H9 (cell line): ENCODE measurements at regions not wholly inside any gene's neighbourhood (a gene's known extent, or its start where the extent isn't known, plus 50 kb on each side); places are given as distances from the start of the nearest gene placed in this dataset.

Experiments
- DNase-seq: peaks from one replicate; pipeline ENCODE4 v3.0.0-alpha.2; 2017
- H2AFZ ChIP-seq: one replicate; pipeline ENCODE4 v1.6.1; 2013; ENCODE audit warnings: mild to moderate bottlenecking, low read length, control low read depth, moderate library complexity
- H2AK5ac ChIP-seq: 2 replicates; pipeline ENCODE4 v1.6.1; 2013; ENCODE audit warnings: low read length, control low read depth, mixed read lengths; ENCODE audit not compliant: insufficient read length
- H2BK120ac ChIP-seq: one replicate; pipeline ENCODE4 v1.6.1; 2013; ENCODE audit warnings: low read depth, mild to moderate bottlenecking, low read length, control low read depth, inconsistent platforms; ENCODE audit not compliant: poor library complexity, severe bottlenecking
- H2BK12ac ChIP-seq: 2 replicates; pipeline ENCODE4 v1.6.1; 2013; ENCODE audit warnings: low read length, control low read depth, mixed read lengths, low read depth; ENCODE audit not compliant: insufficient read length
- H2BK15ac ChIP-seq: 2 replicates; pipeline ENCODE4 v1.6.1; 2013; ENCODE audit warnings: low read depth, low read length, control low read depth
- H2BK20ac ChIP-seq: one replicate; pipeline ENCODE4 v1.6.1; 2013; ENCODE audit warnings: low read depth, mild to moderate bottlenecking, low read length, control low read depth, inconsistent platforms; ENCODE audit not compliant: poor library complexity, severe bottlenecking
- H2BK5ac ChIP-seq: 2 replicates; pipeline ENCODE4 v1.6.1; 2013; ENCODE audit warnings: low read length, control low read depth, mixed read lengths; ENCODE audit not compliant: insufficient read length
- H3K14ac ChIP-seq: 2 replicates; pipeline ENCODE4 v1.6.1; 2013; ENCODE audit warnings: low read length, control low read depth; ENCODE audit not compliant: insufficient read depth
- H3K18ac ChIP-seq: 2 replicates; pipeline ENCODE4 v1.6.1; 2013; ENCODE audit warnings: low read depth, mild to moderate bottlenecking, mixed read lengths, low read length, control low read depth; ENCODE audit not compliant: insufficient read length
- H3K23ac ChIP-seq: 2 replicates; pipeline ENCODE4 v1.6.1; 2013; ENCODE audit warnings: low read length, control low read depth, mixed read lengths, low read depth; ENCODE audit not compliant: insufficient read length
- H3K23me2 ChIP-seq: 2 replicates; pipeline ENCODE4 v1.6.1; 2013; ENCODE audit warnings: low read depth, mild to moderate bottlenecking, mixed read lengths, low read length, control low read depth; ENCODE audit not compliant: insufficient read length, poor library complexity, severe bottlenecking
- H3K27ac ChIP-seq: 2 replicates; pipeline ENCODE4 v1.5.1; 2013; ENCODE audit warnings: low read length, control low read depth, mixed read lengths, low read depth; ENCODE audit not compliant: insufficient read length
- H3K27me3 ChIP-seq: 2 replicates; pipeline ENCODE4 v1.6.1; 2013; ENCODE audit warnings: low read length, control low read depth, inconsistent platforms; ENCODE audit not compliant: insufficient read depth
- H3K4ac ChIP-seq: 2 replicates; pipeline ENCODE4 v1.6.1; 2013; ENCODE audit warnings: low read depth, mild to moderate bottlenecking, control low read depth, inconsistent platforms, low read length, moderate library complexity
- H3K4me1 ChIP-seq: 2 replicates; pipeline ENCODE4 v1.6.1; 2013; ENCODE audit warnings: low read length, control low read depth, inconsistent platforms; ENCODE audit not compliant: insufficient read depth
- H3K4me2 ChIP-seq: 2 replicates; pipeline ENCODE4 v1.6.1; 2013; ENCODE audit warnings: low read length, control low read depth, mixed read lengths; ENCODE audit not compliant: insufficient read length, insufficient read depth
- H3K56ac ChIP-seq: 2 replicates; pipeline ENCODE4 v1.6.1; 2013; ENCODE audit warnings: low read depth, mild to moderate bottlenecking, mixed read lengths, low read length, control low read depth; ENCODE audit not compliant: insufficient read length
- H3K79me1 ChIP-seq: 2 replicates; pipeline ENCODE4 v1.6.1; 2013; ENCODE audit warnings: low read depth, mild to moderate bottlenecking, moderate library complexity, low read length, control low read depth, inconsistent platforms; ENCODE audit not compliant: insufficient read depth, poor library complexity, severe bottlenecking
- H3K79me2 ChIP-seq: 2 replicates; pipeline ENCODE4 v1.6.1; 2013; ENCODE audit warnings: low read length, control low read depth, inconsistent platforms; ENCODE audit not compliant: insufficient read depth
- H3K9ac ChIP-seq: 2 replicates; pipeline ENCODE4 v1.6.1; 2013; ENCODE audit warnings: low read length, control low read depth, mixed read lengths; ENCODE audit not compliant: insufficient read length; ENCODE audit errors: extremely low read depth
- H3K9me3 ChIP-seq: one replicate; pipeline ENCODE4 v1.6.1; 2013; ENCODE audit warnings: low read depth, low read length, inconsistent platforms; ENCODE audit not compliant: control insufficient read depth
- H3T11ph ChIP-seq: one replicate; pipeline ENCODE4 v1.6.1; 2013; ENCODE audit warnings: mild to moderate bottlenecking, low read length, control low read depth, inconsistent platforms
- H4K20me1 ChIP-seq: one replicate; pipeline ENCODE4 v1.6.1; 2013; ENCODE audit not compliant: control insufficient read depth, insufficient read length, insufficient read depth
- H4K5ac ChIP-seq: 2 replicates; pipeline ENCODE4 v1.6.1; 2013; ENCODE audit warnings: low read depth, mild to moderate bottlenecking, mixed read lengths, low read length, control low read depth; ENCODE audit not compliant: insufficient read length
- H4K8ac ChIP-seq: replicated peaks from 2 replicates; pipeline ENCODE4 v1.6.1; 2013; ENCODE audit warnings: low read length, control low read depth, mixed read lengths, low read depth; ENCODE audit not compliant: insufficient read length
- H4K91ac ChIP-seq: 2 replicates; pipeline ENCODE4 v1.6.1; 2013; ENCODE audit warnings: low read depth, mild to moderate bottlenecking, moderate library complexity, mixed read lengths, low read length, control low read depth; ENCODE audit not compliant: insufficient read length
- H3K27ac Mint-ChIP-seq, 3 experiments: 2 replicates in 2 of 3; 3 replicates in 1 of 3; pipeline ENCODE4 v1.8.0; 2020 to 2021; ENCODE audit warnings: mixed read lengths in 3 of 3, mild to moderate bottlenecking in 1 of 3, moderate library complexity in 1 of 3
- H3K27me3 Mint-ChIP-seq: 2 replicates; pipeline ENCODE4 v1.8.0; 2021; ENCODE audit warnings: low read depth, mild to moderate bottlenecking, moderate library complexity, mixed read lengths
- H3K36me3 Mint-ChIP-seq, 3 experiments: 2 replicates in 2 of 3; 3 replicates in 1 of 3; pipeline ENCODE4 v1.8.0; 2020 to 2021; ENCODE audit warnings: low read depth in 3 of 3, mixed read lengths in 3 of 3; ENCODE audit not compliant: insufficient read depth in 1 of 3
- H3K4me1 Mint-ChIP-seq, 2 experiments: 2 replicates each; pipeline ENCODE4 v1.8.0; 2020; ENCODE audit warnings: mixed read lengths in 2 of 2
- H3K4me3 Mint-ChIP-seq, 2 experiments: 2 replicates in 1 of 2; 3 replicates in 1 of 2; pipeline ENCODE4 v1.8.0; 2020 to 2021; ENCODE audit warnings: mild to moderate bottlenecking in 2 of 2, mixed read lengths in 2 of 2, moderate library complexity in 1 of 2
- H3K9me3 Mint-ChIP-seq, 2 experiments: 2 replicates in 1 of 2; 3 replicates in 1 of 2; pipeline ENCODE4 v1.8.0; 2020; ENCODE audit warnings: mild to moderate bottlenecking in 2 of 2, mixed read lengths in 2 of 2, moderate library complexity in 1 of 2
- CTCF ChIP-seq: fragments of 200-600 bp; sonication (generic); conservative IDR thresholded peaks from 3 replicates; pipeline ENCODE4 v1.8.0; 2021; ENCODE audit warnings: antibody characterized with exemption, mild to moderate bottlenecking

GRCh38 chr20:7654231-7654630, 286.0 kb downstream of the HAO1 start:
- no peak overlapping the region for H3K4ac ChIP-seq
- no peak overlapping the region for H2BK20ac ChIP-seq
- H4K20me1 ChIP-seq, result no peaks in the 10 kb centered on the region
- H2BK120ac ChIP-seq, result no peak overlapping the region
- Mint-ChIP-seq H3K27me3 (no peaks in the 10 kb centered on the region), H3K9me3 (no peaks in the 10 kb centered on the region), H3K27ac (no peak overlapping the region), H3K4me3 (no peak overlapping the region), H3K4me1 (peaks cover 22 to 31% of the 10 kb centered on the region in 2 experiments), H3K36me3 (no peaks in the 10 kb centered on the region)
- H3K79me1 ChIP-seq, result no peaks in the 10 kb centered on the region
- no peaks in the 10 kb centered on the region for H3K4me1 ChIP-seq
- H3K56ac ChIP-seq, result no peak overlapping the region
- H3T11ph ChIP-seq, result no peak overlapping the region
- DNase-seq, result no peak
- no peak overlapping the region for H2AFZ ChIP-seq
- no peaks in the 10 kb centered on the region for H3K23me2 ChIP-seq
- no peak overlapping the region for H2BK5ac ChIP-seq
- no peak overlapping the region for H2BK12ac ChIP-seq
- H4K8ac ChIP-seq, result no peak overlapping the region
- no peaks in the 10 kb centered on the region for H3K79me2 ChIP-seq
- H3K27me3 ChIP-seq, result no peaks in the 10 kb centered on the region
- H4K91ac ChIP-seq, result no peak overlapping the region
- H4K5ac ChIP-seq, result no peak overlapping the region
- H3K9ac ChIP-seq, result no peak overlapping the region
- TF ChIP-seq CTCF, result no peak
- no peaks in the 10 kb centered on the region for H3K9me3 ChIP-seq
- H3K27ac ChIP-seq, result no peak overlapping the region
- H2AK5ac ChIP-seq, result no peak overlapping the region
- H2BK15ac ChIP-seq, result no peak overlapping the region
- H3K4me2 ChIP-seq, result no peak overlapping the region
- no peak overlapping the region for H3K18ac ChIP-seq
- no peak overlapping the region for H3K23ac ChIP-seq
- no peak overlapping the region for H3K14ac ChIP-seq
